DMS53 (cell line): ENCODE measurements at regions not wholly inside any gene's neighbourhood (a gene's known extent, or its start where the extent isn't known, plus 50 kb on each side); places are given as distances from the start of the nearest gene placed in this dataset.

ENCODE experiments used
- DNase-seq: peaks from one replicate; lab custom pipeline; 2025; lab: John Stamatoyannopoulos, UW

GRCh38 chr3:77859156-77859555, 819.3 kb downstream of the ROBO2 start:
- no peak for DNase-seq

- no peak for DNase-seq
Measured at GRCh38 chr3:77868725-77869124, 828.8 kb downstream of the ROBO2 start.

- DNase-seq = no peak
Measured at GRCh38 chr3:77869423-77869822, 829.5 kb downstream of the ROBO2 start.

GRCh38 chr3:77871436-77871835, 831.5 kb downstream of the ROBO2 start:
- DNase-seq = peak; percentile 2

GRCh38 chr3:77873598-77873997, 833.7 kb downstream of the ROBO2 start:
- no peak for DNase-seq

GRCh38 chr3:77885381-77885780, 845.5 kb downstream of the ROBO2 start:
- no peak for DNase-seq

- no peak for DNase-seq
Measured at GRCh38 chr3:77887611-77888010, 847.7 kb downstream of the ROBO2 start.

- no peak for DNase-seq
Measured at GRCh38 chr3:77889616-77890015, 849.7 kb downstream of the ROBO2 start.

- DNase-seq = no peak
Measured at GRCh38 chr3:77898621-77899020, 858.7 kb downstream of the ROBO2 start.

GRCh38 chr3:77902675-77903074, 862.8 kb downstream of the ROBO2 start:
- DNase-seq = no peak

- DNase-seq = no peak
Measured at GRCh38 chr3:77906102-77906709, 866.3 kb downstream of the ROBO2 start.

- no peak for DNase-seq
Measured at GRCh38 chr3:77913524-77914174, 873.8 kb downstream of the ROBO2 start.

GRCh38 chr3:77915336-77915735, 875.4 kb downstream of the ROBO2 start:
- no peak for DNase-seq

GRCh38 chr3:77917225-77917624, 877.3 kb downstream of the ROBO2 start:
- DNase-seq = no peak

GRCh38 chr3:77919244-77919643, 879.3 kb downstream of the ROBO2 start:
- DNase-seq = no peak

- DNase-seq = peak; percentile 64
Measured at GRCh38 chr3:77931255-77932009, 891.5 kb downstream of the ROBO2 start.

- DNase-seq = no peak
Measured at GRCh38 chr3:77932926-77933325, 893.0 kb downstream of the ROBO2 start.

GRCh38 chr3:77933926-77934325, 894.0 kb downstream of the ROBO2 start:
- no peak for DNase-seq

- no peak for DNase-seq
Measured at GRCh38 chr3:77935418-77935817, 895.5 kb downstream of the ROBO2 start.

- DNase-seq = no peak
Measured at GRCh38 chr3:77939726-77940125, 899.8 kb downstream of the ROBO2 start.

GRCh38 chr3:77943598-77943997, 903.7 kb downstream of the ROBO2 start:
- DNase-seq = no peak

- DNase-seq = no peak
Measured at GRCh38 chr3:77945320-77945719, 905.4 kb downstream of the ROBO2 start.

- no peak for DNase-seq
Measured at GRCh38 chr3:77947671-77948070, 907.8 kb downstream of the ROBO2 start.
